Left kidney (tissue), 1 donor: ENCODE measurements at regions not wholly inside any gene's neighbourhood (a gene's known extent, or its start where the extent isn't known, plus 50 kb on each side); places are given as distances from the start of the nearest gene placed in this dataset.
A peak's percentile ranks its signal among the peaks of the same experiment; 100 is the strongest.
"Not testable (repeated sequence)": the region's sequence is repeated elsewhere in the genome, so short reads cannot be mapped to it uniquely, and the experiment has no call there.

Source experiments
- DNase-seq: peaks from one replicate; pipeline ENCODE4 v3.0.0-alpha.2; 2013

DNA sequence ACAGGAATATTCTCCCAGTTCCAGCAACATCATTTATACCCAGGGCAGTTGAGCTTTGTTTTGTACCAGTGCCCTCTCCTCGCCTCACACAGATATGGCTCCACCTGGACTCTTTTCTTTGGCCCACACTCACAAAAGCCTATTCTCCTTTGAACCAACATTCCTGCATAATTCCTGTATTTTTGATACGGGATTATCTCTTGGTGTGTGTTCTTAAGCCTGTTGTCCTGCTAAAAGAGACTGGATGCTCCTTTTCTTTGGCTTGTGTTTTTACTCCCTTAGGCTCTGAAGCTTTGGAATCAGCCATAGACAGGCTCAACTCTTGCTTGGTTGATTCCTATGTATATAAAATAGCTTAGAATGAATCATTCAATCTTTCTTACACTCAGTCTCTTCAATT lies 305.4 kb upstream of the SATB1 start:
- DNase-seq = no peak

DNA sequence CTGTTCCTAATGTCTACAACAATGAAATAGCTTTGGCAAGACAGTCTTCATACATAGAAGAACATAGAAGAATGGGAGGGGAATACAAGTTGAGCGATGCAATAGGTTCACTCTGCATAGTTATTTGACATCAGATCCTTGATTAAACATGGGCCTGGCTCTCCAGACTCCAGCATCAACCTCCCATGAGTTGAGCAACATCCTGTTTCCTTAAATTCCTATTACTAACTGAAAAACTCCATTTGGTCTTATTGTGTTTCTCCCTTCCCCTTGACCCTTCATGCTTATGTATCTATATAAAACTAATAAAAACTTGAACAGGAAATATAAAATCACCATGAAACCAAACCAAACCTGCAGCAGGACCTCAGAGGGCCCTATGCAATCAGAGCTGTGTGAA lies 304.5 kb upstream of the SATB1 start:
- DNase-seq = no peak

DNA sequence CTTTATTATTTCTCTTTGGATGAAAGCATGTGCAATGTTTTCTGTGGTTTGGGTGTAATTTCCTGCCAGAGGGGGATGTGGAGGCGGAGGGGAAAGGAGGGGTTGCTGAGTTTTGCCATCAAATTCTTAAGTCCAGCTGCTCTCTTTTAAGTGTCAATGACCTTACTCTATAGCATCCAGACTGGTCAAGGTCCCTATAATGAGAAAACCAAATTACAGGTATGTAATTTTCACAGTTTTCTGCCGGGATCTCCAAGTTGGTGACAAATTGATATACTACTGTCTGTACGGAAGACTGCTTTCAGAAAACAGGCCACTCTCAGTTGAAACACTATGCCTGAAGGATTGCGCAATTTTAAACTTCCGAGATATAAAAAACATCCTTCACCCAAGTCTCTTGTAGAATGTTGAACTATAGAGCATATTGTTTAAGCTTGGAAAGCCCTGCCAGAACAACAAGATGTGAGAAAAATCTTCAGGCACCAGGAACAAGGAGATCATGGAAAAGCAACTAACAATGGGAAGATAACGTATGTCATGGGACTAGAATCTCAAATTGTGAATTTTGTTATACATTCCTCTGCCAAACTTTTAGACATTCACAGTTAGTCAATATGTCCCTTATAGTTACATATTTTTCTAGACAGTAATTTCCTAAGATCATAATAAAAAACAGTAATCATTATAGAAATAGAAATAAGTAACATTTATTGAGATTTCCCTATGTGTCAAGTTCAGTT lies 300.7 kb upstream of the SATB1 start:
- DNase-seq = peak; percentile 13

DNA sequence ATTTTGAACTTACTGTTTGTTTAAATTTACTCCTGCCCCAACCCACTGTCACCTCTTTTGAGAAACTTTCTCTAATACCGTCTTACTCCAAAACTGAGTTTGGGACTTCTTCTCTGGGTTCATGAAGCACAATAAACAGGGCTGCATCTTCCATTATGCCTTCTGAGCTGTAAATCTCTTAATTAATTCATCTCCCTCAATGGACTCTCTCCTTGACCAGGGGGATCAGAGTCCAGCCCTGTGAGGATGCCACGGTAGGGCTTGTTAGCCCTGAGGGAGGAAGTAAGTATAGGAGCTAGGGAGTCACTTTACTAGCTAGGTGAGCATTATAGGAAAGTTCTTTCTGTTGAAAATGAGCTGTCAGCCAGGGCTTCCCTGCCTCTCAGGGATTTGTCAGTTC lies 299.3 kb upstream of the SATB1 start:
- DNase-seq = no peak

DNA sequence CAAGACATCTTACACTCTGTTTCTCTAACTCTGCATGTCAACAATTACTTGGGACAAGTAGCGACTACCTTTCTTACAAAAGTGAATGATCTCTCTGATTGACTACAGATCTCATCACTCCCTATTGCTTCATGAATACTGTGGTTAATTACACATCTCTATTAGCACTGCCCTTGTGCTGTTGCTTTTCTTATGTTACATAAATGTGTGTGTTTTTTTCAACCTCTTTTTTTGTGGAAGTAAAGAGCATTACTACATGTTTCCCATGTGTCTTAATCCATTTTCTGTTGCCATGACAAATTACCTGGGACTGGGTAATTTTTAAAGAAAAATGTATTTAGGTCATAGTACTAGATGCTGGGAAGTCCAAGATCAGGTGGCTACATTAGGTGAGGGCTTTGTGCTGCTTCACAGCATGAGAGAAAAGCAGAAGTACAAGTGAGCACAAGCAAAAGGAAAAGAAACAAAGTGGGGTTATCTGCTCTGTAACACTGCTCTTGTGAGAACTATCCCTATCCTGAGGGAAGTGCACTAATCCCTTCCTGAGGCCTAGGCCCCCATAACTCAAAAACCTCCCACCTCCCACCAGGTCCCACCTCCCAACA lies 298.2 kb upstream of the SATB1 start:
- no peak for DNase-seq

DNA sequence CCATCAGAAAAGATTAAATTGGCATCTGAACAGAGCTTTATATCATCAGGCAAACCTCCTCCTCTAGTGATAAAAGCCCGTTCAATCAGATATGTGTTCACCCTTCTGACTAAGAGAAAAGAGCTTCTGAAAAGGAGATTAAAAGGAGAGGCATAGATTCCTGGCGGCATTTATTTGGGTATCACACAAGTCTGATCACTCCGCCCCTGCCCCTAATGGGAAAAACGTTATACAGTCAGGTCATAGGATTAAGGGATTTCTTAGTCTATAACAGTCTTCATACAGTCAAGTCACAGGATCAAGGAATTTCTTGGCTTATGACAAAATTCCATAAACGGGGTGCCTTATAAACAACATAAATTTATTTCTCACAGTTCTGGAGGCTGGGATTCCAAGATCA lies 295.4 kb upstream of the SATB1 start:
- no peak for DNase-seq

DNA sequence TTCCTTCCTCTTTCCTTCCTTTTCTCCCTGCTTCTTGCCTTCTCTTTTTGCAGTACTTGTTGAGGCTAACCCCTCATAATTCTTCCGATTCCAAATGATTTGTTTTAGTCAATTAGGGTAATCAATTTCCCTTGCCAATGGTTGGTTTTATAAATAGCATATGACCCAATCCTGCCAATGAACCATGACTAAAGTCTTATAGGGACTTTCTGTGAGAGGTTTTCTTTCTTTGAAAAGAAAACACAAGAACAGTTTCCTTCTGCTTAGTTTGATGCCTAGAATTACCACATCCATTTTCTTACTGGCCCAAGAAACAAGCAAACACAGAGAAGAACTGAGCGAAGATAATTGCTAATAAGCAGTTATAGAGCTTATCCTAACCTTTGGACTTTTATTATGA lies 292.5 kb upstream of the SATB1 start:
- DNase-seq = no peak

DNA sequence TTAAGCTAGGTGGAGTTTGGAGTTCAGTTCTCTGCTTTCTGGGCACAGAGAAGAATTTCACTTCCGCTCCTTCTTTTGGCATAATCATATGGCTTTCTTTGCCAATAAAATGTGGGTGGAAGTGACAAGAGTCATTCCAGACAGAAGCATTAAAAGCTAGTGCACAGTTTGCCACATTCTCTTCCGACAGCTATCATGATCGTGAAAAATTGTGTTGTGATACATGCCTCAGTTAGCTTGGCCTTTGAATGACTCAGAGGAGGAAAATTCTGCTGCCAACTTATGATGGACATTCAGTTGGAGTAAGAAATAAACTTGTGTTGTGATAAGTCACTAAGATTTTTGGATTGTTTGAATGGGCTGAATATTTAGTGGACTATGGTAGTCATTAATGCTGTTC lies 291.7 kb upstream of the SATB1 start:
- no peak for DNase-seq

DNA sequence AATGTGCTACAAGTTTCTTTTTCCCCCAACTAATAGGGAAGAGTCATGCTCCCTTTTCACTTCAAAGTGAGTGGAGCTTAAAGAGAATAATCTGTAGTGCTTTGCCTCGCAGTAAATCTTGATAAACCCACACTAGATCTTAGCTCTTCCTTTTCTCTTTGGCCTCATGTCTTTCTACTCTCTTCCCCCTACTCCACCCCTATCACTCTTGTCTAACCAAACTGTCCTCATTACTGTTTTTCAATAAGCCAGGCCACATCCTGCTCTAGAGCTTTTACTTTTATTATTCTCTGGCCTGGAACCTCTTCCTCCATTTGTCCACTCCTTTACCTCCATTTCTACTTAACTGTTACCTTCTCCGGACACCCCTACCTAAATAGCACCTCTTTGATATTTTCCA lies 291.0 kb upstream of the SATB1 start:
- DNase-seq = no peak

DNA sequence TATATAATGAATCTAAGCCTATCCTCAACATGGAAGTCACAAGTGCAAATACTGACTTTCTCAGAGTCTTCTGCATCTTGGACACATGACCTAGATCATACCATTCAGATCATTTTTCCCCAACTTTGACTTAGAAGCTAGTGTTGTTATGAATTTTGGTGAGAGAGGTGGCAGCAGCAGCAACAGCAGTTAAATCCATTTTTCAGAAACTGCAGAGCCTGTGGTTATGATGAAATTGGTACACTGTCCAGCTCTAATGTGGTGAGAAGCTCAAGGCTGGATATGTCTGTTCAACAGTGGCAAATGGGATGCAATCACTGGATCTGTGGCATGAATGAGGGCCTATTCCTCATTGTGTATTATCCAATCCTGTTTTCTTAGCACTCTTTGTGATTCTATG lies 290.1 kb upstream of the SATB1 start:
- no peak for DNase-seq

DNA sequence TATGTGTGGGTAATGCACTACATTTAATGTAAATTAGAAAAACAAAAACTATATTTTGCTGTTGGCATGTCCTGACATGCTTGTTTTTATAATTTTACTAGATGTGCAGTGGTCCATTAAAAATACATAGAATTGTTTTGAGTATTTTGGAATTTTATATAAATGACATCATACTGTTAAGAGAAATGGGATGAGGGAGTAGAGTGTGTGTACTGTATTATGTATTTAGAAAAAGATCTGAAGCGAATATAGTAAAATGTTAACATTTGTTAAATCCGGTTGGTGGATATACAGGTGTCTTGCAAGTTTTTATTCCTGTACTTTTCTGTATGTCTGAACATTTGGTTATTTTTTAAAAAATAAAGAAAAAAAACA lies 288.4 kb upstream of the SATB1 start:
- no peak for DNase-seq

DNA sequence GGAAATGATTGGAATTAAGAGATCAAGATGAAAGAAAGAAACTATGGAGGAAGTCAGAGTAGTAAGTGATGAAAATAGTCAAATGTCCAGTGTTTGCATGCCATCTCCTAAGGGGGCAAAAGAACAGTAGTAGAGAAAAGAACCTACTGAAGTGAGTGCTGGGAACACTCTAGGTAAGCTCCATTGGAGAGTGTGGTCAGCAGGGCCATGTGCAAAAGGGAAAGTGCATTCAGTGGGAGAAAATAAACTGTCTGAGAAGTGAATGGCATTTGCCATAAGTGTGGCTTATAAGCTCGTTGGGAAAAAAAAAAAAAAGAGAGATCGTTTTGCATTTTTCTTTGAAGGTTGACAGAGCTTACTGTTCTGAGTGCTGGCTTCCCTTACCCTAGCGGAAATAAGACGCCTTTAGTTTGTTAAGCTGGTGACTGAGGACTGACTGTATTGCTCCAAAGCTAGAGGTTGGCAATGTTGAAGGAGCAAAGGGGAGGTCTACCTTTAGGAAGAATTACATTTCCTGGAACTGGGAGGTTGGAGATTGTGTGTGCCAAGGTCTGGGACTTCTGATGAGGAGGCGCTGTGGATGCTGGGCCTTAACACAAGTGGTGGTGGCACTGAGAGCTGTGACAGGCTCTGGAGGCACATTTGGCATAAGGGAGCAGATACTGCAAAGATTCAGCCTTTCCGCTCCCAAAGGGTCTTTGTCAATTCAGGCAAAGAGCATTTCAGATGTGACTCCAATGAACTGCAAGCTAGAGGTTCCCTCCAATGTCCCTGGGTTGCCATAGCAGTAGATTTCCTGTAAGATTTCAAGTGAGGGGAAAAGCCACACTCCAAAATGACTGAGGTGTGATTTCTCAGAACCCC lies 287.8 kb upstream of the SATB1 start:
- DNase-seq = no peak

DNA sequence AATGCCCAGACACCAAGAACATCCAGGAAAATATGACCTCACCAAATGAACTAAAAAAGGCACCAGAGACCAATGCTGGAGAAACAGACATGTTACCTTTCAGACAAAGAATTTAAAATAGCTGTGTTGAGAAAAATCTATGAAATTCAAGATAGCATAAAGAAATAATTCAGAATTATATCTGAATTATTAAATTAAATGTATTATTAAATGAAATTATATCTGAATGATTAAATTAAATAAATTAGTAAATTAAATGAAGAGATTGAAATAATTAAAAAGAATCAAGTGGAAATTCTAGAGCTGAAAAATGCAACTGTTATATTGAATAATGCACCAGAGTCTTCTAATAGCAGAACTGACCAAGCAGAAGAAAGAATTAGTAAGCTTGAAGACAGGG lies 279.2 kb upstream of the SATB1 start:
- DNase-seq = no peak

DNA sequence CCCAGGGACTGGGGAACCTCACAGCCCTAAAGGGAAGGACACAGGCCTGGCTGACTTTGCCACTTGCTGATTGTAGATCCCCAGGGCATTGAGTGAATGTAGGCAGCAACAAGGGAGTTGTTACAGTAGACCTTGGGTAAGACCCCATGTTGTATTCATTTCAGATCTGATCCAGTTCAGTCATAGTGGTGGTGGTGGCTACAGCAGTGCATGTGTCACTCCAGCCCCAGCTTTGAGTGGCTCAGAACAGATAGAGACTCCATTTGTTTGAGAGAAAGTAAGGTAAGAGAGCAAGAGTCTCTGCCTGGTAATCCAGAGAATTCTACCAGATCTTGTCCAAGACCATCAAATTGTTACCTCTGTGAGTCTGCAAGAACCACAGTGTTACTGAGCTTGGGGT lies 278.7 kb upstream of the SATB1 start:
- DNase-seq = no peak

DNA sequence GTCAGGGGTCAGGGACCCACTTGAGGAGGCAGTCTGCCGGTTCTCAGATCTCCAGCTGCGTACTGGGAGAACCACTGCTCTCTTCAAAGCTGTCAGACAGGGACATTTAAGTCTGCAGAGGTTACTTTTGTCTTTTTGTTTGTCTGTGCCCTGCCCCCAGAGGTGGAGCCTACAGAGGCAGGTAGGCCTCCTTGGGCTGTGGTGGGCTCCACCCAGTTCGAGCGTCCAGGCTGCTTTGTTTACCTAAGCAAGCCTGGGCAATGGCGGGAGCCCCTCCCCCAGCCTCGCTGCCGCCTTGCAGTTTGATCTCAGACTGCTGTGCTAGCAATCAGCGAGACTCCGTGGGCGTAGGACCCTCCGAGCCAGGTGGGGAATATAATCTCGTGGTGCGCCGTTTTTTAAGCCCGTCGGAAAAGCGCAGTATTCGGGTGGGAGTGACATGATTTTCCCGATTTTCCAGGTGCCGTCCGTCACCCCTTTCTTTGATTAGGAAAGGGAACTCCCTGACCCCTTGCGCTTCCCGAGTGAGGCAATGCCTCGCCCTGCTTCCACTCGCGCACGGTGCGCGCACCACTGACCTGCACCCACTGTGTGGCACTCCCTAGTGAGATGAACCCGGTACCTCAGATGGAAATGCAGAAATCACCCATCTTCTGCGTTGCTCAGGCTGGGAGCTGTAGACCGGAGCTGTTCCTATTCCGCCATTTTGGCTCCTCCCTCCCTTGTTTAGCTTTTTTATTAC lies 268.6 kb upstream of the SATB1 start:
- DNase-seq = not testable (repeated sequence)

DNA sequence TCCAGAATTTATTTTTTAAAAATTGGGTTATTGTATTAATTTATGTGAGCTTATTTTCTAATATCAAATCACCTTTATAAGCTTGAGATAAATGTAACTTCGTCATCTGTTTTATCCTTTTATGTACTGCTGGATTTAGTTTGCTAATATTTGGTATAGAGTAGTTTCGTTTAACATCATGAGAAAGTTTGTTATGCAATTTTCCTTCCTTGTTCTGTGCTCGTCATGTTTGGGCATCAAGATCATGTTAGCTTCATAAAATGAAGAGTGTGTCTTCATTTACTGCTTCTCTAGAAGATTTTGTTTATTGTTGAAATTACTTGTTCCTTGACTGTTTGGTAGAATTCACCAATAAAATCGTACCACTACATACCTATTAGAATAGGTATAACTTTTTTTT lies 262.1 kb upstream of the SATB1 start:
- DNase-seq = no peak

DNA sequence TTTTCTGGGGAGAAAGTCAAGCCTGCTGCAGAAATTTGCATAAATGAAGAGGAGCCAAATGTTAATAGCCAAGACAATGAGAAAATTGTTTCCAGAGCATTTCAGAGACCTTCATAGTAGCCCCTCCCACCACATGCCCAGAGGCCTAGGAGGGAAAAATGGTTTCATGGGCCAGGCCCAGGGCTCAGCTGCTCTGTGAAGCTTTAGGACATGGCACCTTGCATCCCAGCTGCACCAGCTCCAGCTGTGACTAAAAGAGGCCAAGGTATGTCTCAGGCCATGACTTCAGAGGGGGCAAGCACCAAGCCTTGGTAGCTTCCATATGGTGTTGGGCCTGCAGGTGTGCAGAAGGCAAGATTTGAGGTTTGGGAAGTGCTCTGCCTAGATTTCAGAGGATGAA lies 258.8 kb upstream of the SATB1 start:
- DNase-seq = no peak

DNA sequence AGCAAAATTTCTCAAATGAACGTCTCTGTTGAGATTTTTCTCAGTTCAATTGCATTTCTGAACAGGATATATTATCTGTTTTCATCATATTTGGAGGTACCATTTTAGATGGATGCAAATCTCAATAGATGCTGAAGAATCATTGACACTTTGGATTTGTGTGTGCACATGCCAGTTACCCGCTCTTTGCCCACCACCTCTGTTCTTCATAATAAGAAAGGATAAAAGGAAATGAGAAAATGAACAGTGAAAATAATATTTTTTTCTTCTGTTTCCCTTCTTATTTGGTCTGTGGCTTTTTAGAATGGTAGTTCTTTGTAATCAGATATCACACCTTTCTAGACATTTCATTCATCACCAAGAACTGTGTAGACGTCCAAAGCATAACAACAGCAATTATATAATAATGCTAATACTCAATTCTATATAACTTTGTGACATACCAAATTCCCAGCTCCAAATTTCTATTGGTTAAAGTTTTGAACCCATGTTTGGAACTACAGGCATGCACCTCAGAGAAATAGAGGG lies 256.7 kb upstream of the SATB1 start:
- DNase-seq = no peak

DNA sequence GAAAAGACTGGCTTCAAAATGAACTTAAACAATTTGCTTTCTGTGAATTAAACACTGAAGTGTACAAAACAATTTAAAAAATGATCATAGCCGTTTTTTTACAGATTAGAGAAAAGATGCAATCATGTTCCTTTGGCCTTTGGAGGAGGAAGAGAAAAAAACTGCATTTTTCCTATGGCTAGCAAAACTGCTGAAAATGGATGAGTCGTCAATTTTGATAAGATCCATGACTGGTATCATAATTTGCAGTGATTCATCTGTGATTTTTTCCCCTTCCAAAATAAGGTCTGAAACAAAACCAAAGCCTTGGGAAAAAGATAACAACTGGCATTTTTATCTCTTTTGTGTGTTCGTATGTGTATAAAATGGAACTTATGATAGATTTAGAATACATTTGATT lies 255.6 kb upstream of the SATB1 start:
- DNase-seq = no peak

DNA sequence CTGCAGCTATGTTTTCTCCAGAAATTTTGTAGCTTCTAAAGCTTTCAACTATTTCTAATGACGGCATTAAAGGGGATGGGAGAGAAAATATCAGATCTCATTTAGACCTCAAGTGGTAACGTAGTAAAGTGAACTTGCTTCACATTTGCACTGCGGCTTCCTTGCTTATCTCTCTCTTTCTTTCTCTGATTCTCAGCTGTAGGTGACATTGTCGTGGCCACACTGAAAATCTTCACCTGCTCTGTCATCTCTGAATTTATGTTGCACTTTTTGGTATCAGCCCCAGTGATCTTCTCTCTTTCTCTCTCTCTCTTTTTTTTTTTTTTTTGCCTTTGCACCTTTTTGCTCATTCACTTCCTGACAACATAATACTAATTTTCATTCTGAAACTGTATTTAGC lies 254.1 kb upstream of the SATB1 start:
- no peak for DNase-seq

DNA sequence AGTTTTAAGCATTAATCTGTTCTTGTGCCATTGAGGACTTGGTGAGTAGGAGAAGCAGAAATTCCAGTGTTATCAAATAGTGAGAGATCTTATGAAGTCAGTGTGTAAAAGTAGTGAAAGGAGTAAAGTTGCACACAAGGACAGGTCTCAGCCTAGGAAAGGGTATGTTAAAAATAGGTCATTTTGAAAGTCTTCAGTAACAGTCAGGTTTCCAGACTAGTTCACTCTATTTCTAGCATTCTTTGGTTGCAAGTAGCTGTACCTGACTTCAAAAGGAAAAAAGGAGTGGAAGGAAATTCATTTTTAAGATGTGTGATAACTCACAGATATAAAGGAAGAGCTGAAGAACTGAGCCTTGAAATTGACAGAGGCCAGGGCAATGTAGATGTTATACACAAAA lies 250.1 kb upstream of the SATB1 start:
- DNase-seq = no peak

DNA sequence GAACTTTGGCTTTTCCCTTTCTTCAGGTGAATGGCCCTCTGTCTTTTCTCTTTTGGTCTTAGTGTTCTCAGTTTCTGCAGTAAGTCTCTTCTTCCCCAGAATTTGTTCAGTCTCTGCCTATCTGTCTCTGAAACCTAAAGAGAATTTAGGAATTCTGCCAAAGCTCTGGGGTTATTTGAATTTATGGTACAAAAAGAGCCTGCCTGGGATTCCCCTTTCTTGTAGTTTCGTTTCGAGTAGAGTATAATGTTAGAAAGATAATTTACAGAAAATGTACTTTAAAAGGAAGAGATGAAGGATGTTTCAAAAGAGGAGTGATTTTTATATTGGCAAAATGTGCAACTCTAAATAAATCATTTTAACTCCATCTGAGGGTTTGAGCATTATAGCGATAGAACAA lies 247.4 kb upstream of the SATB1 start:
- DNase-seq = no peak

DNA sequence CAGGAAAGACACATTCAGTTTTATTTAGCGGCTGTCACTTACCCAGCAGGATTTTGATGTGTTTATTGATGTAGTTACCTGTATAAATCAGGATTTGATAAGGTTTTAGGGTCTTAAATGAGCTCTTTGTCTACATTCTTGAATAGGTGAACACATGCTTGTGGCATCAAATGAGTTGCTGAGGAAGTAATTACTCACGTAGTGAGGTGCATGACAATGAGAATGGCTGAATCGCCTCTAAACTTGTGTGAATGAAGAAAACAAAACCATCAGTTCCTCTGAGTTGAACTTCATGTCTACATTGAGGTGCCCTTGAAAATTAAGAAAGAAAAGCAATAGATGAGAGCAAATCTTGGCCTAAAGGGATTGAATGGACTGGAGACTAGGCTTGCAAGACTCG lies 245.6 kb upstream of the SATB1 start:
- no peak for DNase-seq
